ENCODE measurements at regions not wholly inside any gene's neighbourhood (a gene's known extent, or its start where the extent isn't known, plus 50 kb on each side); places are given as distances from the start of the nearest gene placed in this dataset.

- TF ChIP-seq ZNF592 (IDR thresholded peaks at IDR 0.05) = no peak
- no peak for TF ChIP-seq SP1 (CRISPR knock-in tag; IDR thresholded peaks at IDR 0.05)
- TF ChIP-seq POLR2AphosphoS5 (IDR thresholded peaks at IDR 0.05; ENCODE audit: control insufficient read depth, insufficient read depth, low read depth, low read length) = no peak
- TF ChIP-seq EP300 (IDR thresholded peaks at IDR 0.05; ENCODE audit: low read length) = no peak
- no peak for TF ChIP-seq ZNF445 (CRISPR knock-in tag; IDR thresholded peaks at IDR 0.05; ENCODE audit: low read depth)
- no peak for TF ChIP-seq CTCF (IDR thresholded peaks at IDR 0.05 in 2 of 3, conservative IDR thresholded peaks at IDR 0.05 in 1 of 3; ENCODE audit: insufficient read depth in 2 of 3, low read depth in 1 of 3, low read length in 3 of 3)
- no peak for TF ChIP-seq CBX2 (IDR thresholded peaks at IDR 0.05; ENCODE audit: insufficient read depth, low read length, poor library complexity, severe bottlenecking)
- TF ChIP-seq PBX2 (CRISPR knock-in tag; IDR thresholded peaks at IDR 0.05; ENCODE audit: low read depth) = no peak
- TF ChIP-seq PBX2 (tag; conservative IDR thresholded peaks at IDR 0.05; ENCODE audit: low read depth) = no peak
- no peak for TF ChIP-seq POLR2A (conservative IDR thresholded peaks at IDR 0.05)
- TF ChIP-seq MTF1 (CRISPR knock-in tag; IDR thresholded peaks at IDR 0.05; ENCODE audit: borderline replicate concordance) = no peak
- no peak for TF ChIP-seq ZNF232 (CRISPR knock-in tag; IDR thresholded peaks at IDR 0.05)
- no peak for TF ChIP-seq ZNF274 (IDR thresholded peaks at IDR 0.05; ENCODE audit: borderline replicate concordance, low read depth, low read length)
Observed at GRCh38 chr5:120405923-120406322, 58.2 kb upstream of the PRR16 start.

All from K562 (cell line).